ENCODE measurements at regions not wholly inside any gene's neighbourhood (a gene's known extent, or its start where the extent isn't known, plus 50 kb on each side); places are given as distances from the start of the nearest gene placed in this dataset.

- Histone ChIP-seq H2AFZ (ENCODE audit: low read depth, low read length, poor library complexity, severe bottlenecking) (no peak overlapping the region), H3K9me3 (ENCODE audit: control insufficient read depth in 1 of 2, insufficient read depth in 1 of 2, low read depth in 1 of 2, low read length in 2 of 2) (no peaks in the 10 kb centered on the region), H3K9me2 (ENCODE audit: insufficient read depth) (no peaks in the 10 kb centered on the region), H3K27me3 (ENCODE audit: insufficient read depth, low read length) (peaks cover 5% of the 10 kb centered on the region; the same call in 1 of the 2 replicates), H3K4me2 (ENCODE audit: low read length) (no peak overlapping the region), H3K36me3 (ENCODE audit: control insufficient read depth in 1 of 2, insufficient read depth in 2 of 2, low read length in 2 of 2) (no peaks in the 10 kb centered on the region), H3K79me2 (ENCODE audit: insufficient read depth, low read length) (no peaks in the 10 kb centered on the region), H3K4me1 (ENCODE audit: control insufficient read depth in 1 of 2, insufficient read depth in 2 of 2, low read length in 2 of 2) (no peaks in the 10 kb centered on the region), H3K9ac (ENCODE audit: low read length) (no peak overlapping the region), H3K27ac (ENCODE audit: low read depth, low read length) (no peak overlapping the region), H3K4me3 (replicated peaks in 1 of 2; ENCODE audit: low read depth in 1 of 2, low read length in 2 of 2) (no peak overlapping the region), H4K20me1 (ENCODE audit: insufficient read depth) (no peaks in the 10 kb centered on the region)
- ChIA-PET RAD21 (ENCODE audit: low non-redundant PET in 1 of 2, low total read pairs in 2 of 2, uncharacterized antibody in 2 of 2, unreplicated experiment in 2 of 2) (no interaction called here), CTCF (interaction anchor here (1.8 kb wide), 1 partner anchor 9 kb away, joined by 10 read pairs; no protein-coding TSS in a partner anchor), POLR2A (no interaction called here)
- BruUV-seq (replicated peaks), result no TSS peak
- no peak for TF ChIP-seq ZNF274 (IDR thresholded peaks at IDR 0.05; ENCODE audit: low read depth, low read length)
- no peak for TF ChIP-seq ZFX (IDR thresholded peaks at IDR 0.05)
- no peak for TF ChIP-seq TCF7L2 (IDR thresholded peaks at IDR 0.05; ENCODE audit: borderline replicate concordance, extremely low read depth, insufficient read depth, insufficient read length)
- no peak for TF ChIP-seq CBX3 (IDR thresholded peaks at IDR 0.05; ENCODE audit: low read depth)
- no peak for TF ChIP-seq CEBPB (IDR thresholded peaks at IDR 0.05; ENCODE audit: low read depth)
- no peak for TF ChIP-seq SP1 (IDR thresholded peaks at IDR 0.05; ENCODE audit: low read depth)
- TF ChIP-seq FOSL1 (IDR thresholded peaks at IDR 0.05; ENCODE audit: low read depth), result no peak
- TF ChIP-seq POLR2AphosphoS5 (IDR thresholded peaks at IDR 0.05; ENCODE audit: low read depth, low read length), result no peak
- no peak for TF ChIP-seq SRF (IDR thresholded peaks at IDR 0.05; ENCODE audit: low read depth)
- TF ChIP-seq RAD21 (IDR thresholded peaks at IDR 0.05; ENCODE audit: low read depth), result no peak
- no peak for TF ChIP-seq EZH2phosphoT487 (IDR thresholded peaks at IDR 0.05; ENCODE audit: borderline replicate concordance)
- TF ChIP-seq, protein P1, sequence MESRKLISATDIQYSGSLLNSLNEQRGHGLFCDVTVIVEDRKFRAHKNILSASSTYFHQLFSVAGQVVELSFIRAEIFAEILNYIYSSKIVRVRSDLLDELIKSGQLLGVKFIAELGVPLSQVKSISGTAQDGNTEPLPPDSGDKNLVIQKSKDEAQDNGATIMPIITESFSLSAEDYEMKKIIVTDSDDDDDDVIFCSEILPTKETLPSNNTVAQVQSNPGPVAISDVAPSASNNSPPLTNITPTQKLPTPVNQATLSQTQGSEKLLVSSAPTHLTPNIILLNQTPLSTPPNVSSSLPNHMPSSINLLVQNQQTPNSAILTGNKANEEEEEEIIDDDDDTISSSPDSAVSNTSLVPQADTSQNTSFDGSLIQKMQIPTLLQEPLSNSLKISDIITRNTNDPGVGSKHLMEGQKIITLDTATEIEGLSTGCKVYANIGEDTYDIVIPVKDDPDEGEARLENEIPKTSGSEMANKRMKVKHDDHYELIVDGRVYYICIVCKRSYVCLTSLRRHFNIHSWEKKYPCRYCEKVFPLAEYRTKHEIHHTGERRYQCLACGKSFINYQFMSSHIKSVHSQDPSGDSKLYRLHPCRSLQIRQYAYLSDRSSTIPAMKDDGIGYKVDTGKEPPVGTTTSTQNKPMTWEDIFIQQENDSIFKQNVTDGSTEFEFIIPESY (IDR thresholded peaks at IDR 0.05; ENCODE audit: extremely low read depth, insufficient replicate concordance, low read length), result no peak
- no peak for TF ChIP-seq ELF1 (IDR thresholded peaks at IDR 0.05; ENCODE audit: borderline replicate concordance, low read depth)
- TF ChIP-seq SIN3A (IDR thresholded peaks at IDR 0.05; ENCODE audit: low read depth), result no peak
- TF ChIP-seq EGR1 (IDR thresholded peaks at IDR 0.05; ENCODE audit: low read depth), result no peak
- TF ChIP-seq, protein P2, sequence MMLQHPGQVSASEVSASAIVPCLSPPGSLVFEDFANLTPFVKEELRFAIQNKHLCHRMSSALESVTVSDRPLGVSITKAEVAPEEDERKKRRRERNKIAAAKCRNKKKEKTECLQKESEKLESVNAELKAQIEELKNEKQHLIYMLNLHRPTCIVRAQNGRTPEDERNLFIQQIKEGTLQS (IDR thresholded peaks at IDR 0.05), result no peak
- ATAC-seq (no peak), DNase-seq (ENCODE audit: low read depth, low spot score) (no peak)
- intact Hi-C loops (cut with micrococcal nuclease), result no loop called here
Observed at GRCh38 chr14:96730386-96730785, 66.8 kb upstream of the VRK1 start.
